HG03108 (cell line): ENCODE measurements at regions not wholly inside any gene's neighbourhood (a gene's known extent, or its start where the extent isn't known, plus 50 kb on each side); places are given as distances from the start of the nearest gene placed in this dataset.
"Not testable (repeated sequence)": the region's sequence is repeated elsewhere in the genome, so short reads cannot be mapped to it uniquely, and the experiment has no call there.

Experiments used
- ATAC-seq: cut with Tn5 transposase; IDR thresholded peaks from one replicate; pipeline ENCODE4 v1.9.1; 2021; ENCODE audit warnings: moderate library complexity; ENCODE audit not compliant: unreplicated experiment

GRCh38 chr3:159501029-159501428, 487.6 kb upstream of the IL12A start:
- ATAC-seq: no peak

DNA sequence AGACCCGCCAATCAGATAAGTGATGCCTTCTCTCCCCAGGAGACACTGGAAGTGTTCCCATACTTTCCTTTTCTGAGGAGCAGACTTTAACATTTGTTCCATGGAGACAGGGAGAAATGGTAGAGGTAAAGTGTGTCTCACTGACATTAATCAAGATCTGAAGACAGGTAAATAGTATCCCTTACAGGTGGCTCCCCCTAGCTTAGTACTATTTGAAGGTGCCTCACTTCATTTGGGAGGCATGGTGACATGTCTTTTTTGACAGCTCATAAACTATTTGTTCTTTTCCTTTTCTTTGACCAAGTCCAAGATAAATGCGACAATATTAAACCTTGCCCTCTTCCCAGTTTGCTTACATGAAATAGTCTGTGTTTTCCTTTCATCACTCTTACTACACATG, 485.6 kb upstream of the IL12A start:
- no peak for ATAC-seq

DNA sequence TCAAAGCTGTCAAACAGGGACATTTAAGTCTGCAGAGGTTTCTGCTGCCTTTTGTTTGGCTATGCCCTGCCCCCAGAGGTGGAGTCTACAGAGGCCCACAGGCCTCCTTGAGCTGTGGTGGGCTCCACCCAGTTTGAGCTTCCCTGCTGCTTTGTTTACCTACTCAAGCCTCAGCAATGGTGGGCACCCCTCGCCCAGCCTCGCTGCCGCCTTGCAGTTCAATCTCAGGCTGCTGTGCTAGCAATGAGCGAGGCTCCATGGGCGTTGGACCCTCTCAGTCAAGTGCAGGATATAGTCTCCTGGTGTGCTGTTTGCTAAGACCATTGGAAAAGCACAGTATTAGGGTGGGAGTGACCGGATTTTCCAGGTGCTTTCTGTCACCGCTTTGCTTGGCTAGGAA, 477.6 kb upstream of the IL12A start:
- ATAC-seq: not testable (repeated sequence)

DNA sequence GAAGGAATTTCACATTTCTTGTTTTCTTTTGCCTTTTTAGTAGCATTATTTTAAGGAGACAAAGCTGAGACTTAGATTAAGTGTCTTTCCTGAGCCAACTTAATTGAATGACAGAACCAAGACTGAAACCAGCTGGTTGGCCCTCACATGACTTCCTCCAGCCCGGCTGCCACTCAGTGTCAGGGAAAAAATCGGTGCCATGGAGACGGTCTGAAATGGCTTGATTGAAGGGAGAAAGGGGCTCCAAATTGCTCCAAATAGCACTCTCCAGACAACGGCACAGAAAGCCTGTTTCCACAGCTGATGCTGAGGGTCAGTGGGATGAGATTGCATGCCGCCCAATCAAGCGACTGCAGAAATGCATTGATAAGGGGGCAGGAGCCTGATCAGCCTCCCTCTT, 475.2 kb upstream of the IL12A start:
- ATAC-seq: no peak

GRCh38 chr3:159513867-159514380, 474.7 kb upstream of the IL12A start:
- ATAC-seq: no peak

DNA sequence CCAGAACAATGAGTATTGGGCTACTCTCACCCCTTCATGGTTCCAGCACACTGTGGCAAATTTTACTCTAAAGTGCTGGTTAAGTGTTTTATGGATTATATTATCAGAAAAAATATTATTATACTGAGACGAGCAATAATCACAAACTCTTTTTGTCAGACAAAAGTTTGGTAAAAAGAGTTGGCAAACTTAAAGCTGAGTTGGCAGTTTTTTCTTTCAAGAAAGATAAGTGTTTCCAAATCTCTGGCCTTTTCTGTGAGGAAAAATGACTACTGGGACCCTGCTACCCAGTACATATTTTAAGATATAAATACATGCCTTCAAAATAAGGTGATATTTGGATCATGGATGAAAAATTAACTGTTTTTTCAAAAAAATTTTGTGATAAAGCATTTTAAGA, 471.5 kb upstream of the IL12A start:
- no peak for ATAC-seq

- ATAC-seq: no peak
Measured at GRCh38 chr3:159520638-159521037, 468.0 kb upstream of the IL12A start.

GRCh38 chr3:159522276-159522675, 466.4 kb upstream of the IL12A start:
- no peak for ATAC-seq

DNA sequence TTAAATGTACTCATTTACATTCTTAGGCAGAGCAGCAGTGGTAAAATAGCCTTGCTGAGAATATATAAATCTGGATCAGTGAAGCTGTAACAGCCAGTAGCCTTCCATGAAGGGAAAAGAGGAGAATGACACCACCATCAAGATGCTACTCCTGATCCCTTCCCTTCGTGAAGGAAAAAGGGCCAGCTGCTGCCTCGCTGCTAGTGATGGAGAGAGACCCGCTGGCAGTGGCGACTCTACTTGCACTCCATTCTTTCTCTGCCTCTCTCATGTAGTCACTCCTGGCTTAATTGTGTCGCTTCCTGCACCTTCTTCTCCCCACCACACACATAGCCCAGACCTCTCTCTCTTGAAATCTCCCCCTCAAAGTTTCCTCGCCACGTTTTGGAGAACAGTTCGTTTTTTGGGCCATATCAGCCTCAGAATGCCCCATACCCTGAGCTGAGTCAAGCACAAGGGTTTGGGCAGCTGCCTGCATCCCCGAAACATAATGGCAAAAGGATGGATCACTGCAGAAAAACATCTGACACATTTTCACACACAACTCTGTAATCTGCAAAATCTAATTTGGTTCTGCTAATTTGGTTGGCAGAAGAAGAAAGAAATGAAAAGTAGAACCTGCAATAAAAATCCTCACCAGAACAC, 460.3 kb upstream of the IL12A start:
- ATAC-seq: no peak

GRCh38 chr3:159532577-159532976, 456.1 kb upstream of the IL12A start:
- ATAC-seq: no peak

DNA sequence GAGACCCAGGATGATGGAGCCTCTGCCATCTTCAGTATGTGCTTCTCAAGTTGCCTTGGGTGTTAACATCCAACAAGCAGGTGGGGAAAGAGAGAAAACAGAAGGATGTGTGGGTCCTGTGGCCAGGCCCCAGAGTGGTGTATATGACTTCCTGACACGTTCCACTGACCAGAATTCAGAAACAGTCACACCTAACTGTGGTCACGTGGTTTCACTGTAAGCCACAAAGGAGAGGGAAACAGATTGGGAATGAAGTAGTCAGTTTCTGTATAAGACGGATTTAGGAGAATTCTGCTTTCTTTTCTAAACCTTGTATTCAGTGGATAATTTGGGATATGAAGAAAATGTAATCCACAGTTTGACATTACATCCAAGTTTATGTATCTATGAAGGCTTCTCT, 454.1 kb upstream of the IL12A start:
- ATAC-seq: no peak

GRCh38 chr3:159536876-159537275, 451.8 kb upstream of the IL12A start:
- no peak for ATAC-seq

GRCh38 chr3:159538507-159538906, 450.1 kb upstream of the IL12A start:
- ATAC-seq: no peak

GRCh38 chr3:159540882-159541495, 447.6 kb upstream of the IL12A start:
- no peak for ATAC-seq

DNA sequence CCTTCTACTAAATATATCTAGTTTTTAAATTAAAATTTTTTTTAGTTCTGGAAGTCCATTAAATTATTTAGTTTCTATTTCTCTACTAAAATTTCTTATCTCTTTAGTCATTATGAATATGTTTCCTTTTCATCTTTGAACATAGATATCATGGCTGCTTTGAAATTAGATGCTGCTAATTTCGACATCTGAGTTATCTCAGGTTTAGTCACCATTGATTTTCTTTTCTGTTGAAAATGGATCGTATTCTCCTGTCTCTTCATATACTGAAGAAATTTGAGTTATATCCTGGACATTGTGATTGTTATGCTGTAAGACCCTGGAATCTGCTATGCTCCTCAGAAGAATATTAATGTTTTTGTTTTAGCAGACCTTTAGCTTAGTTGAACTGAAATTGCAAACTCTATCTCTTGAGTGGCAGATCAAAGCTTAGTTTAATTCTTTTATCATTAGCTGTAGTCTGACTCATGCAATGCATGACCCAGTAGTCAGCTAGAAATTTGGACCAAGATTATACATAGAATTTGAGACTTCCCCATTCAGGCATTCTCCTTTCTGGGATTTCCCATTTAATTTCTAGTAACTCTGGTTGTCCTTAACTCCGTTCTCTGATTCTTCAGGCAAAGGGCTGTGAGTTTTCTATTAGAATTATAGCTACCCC, 439.8 kb upstream of the IL12A start:
- no peak for ATAC-seq

- no peak for ATAC-seq
Measured at GRCh38 chr3:159555205-159555604, 433.4 kb upstream of the IL12A start.

DNA sequence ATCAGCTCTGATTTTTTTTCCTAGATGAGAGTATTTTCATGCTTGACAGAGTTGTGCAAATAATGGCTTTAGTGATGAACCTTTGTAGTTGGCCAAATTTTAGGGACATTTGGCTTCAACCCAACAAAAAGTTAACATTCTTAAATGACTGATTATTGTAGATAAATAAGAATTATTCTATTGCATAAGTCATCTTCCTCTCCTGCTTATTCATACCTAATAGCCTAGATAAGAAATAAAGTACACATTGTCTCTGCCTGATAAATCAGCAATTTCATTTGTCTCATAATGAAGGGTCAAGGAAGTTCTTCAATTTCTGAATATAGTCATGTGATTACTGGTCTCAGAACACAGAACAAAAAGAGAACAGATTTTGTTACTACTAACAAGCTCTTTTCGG, 428.9 kb upstream of the IL12A start:
- no peak for ATAC-seq

- no peak for ATAC-seq
Measured at GRCh38 chr3:159560214-159560979, 428.2 kb upstream of the IL12A start.

GRCh38 chr3:159565313-159565712, 423.3 kb upstream of the IL12A start:
- no peak for ATAC-seq

DNA sequence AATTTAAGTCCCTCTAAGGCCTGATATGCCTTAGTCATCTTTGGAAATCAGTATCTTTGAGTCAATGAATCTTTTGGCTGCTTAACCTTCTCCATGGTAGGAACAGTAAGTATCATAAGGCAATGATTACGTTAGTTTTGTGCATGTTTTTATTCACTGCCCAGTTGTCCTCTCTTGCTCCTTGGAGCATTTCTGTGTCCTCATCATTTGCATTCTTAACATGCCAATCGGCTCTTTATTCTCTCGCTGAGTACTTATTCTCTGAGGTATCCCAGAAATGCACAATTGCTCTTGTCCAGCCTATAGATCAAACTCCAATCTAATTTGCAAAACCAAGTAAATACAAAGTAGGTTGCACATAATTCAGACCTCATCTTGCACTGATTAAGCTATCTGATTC, 405.0 kb upstream of the IL12A start:
- ATAC-seq: no peak

- ATAC-seq: no peak
Measured at GRCh38 chr3:159584421-159584820, 404.2 kb upstream of the IL12A start.
